Left ventricle myocardium inferior (tissue), 1 donor: ENCODE measurements at regions not wholly inside any gene's neighbourhood (a gene's known extent, or its start where the extent isn't known, plus 50 kb on each side); places are given as distances from the start of the nearest gene placed in this dataset.

Experiments
- DNase-seq: peaks from one replicate; pipeline ENCODE4 v3.0.0-alpha.2; 2020
- H3K27ac ChIP-seq: fragments of 200-600 bp; replicated peaks from 2 replicates; pipeline ENCODE4 v1.8.0; 2021
- H3K27me3 ChIP-seq: fragments of 200-600 bp; 2 replicates; pipeline ENCODE4 v1.8.0; 2021; ENCODE audit warnings: low read depth
- H3K36me3 ChIP-seq: fragments of 200-600 bp; 2 replicates; pipeline ENCODE4 v1.8.0; 2021
- H3K4me1 ChIP-seq: fragments of 200-600 bp; 2 replicates; pipeline ENCODE4 v1.8.0; 2021
- H3K4me3 ChIP-seq: fragments of 200-600 bp; 2 replicates; pipeline ENCODE4 v1.8.0; 2021; ENCODE audit warnings: mild to moderate bottlenecking, moderate library complexity
- H3K9me3 ChIP-seq: fragments of 200-600 bp; replicated peaks from 2 replicates; pipeline ENCODE4 v1.8.0; 2021
- intact Hi-C: fragments of 100-400 bp; cut with micrococcal nuclease; formaldehyde crosslinking; loops from one replicate; pipeline ENCODE4 v1.11.0; 2022
- TF ChIP-seq, protein P1 (sequence below): fragments of 200-600 bp; IDR thresholded peaks from 2 replicates; pipeline ENCODE4 v1.8.0; 2021; ENCODE audit warnings: antibody characterized with exemption, mild to moderate bottlenecking, borderline replicate concordance
- donor health status: DM: no; HTN: yes; CAD: no; lungs with severe emphysema.

DNA sequence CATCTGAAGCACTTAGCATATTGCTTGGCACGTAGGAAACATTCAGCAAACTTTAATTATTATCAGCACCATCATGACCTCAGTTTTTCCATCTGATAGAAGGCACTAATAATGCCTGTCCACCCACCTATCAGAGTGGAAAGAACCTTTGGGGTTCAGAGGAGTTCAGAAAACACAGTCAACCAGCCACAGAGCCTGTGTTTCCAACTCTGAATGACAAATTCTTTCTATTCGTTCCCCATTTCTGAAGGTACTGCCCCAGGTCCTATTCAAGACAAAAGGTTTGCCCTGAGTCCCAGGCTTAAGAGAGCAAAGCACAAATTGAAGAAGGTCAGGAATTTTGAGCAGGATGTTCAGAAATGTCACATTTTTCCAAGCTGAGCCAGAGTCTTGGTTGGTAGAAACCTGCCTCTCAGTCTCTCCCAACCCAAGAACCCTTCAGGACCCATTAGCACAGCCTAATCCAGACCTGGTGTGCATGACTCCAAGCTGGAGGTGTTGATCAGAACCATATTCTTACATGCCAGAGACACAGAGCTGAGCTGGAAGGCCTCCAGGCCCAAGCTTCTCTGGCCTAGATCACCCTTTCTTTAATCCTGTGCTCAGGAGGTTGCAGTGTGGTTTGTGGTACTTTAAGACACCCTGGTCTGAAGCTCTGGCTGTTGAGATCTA, 114.4 kb downstream of the TBX5 start:
- intact Hi-C loops, result no loop called here
- TF ChIP-seq, protein P1, sequence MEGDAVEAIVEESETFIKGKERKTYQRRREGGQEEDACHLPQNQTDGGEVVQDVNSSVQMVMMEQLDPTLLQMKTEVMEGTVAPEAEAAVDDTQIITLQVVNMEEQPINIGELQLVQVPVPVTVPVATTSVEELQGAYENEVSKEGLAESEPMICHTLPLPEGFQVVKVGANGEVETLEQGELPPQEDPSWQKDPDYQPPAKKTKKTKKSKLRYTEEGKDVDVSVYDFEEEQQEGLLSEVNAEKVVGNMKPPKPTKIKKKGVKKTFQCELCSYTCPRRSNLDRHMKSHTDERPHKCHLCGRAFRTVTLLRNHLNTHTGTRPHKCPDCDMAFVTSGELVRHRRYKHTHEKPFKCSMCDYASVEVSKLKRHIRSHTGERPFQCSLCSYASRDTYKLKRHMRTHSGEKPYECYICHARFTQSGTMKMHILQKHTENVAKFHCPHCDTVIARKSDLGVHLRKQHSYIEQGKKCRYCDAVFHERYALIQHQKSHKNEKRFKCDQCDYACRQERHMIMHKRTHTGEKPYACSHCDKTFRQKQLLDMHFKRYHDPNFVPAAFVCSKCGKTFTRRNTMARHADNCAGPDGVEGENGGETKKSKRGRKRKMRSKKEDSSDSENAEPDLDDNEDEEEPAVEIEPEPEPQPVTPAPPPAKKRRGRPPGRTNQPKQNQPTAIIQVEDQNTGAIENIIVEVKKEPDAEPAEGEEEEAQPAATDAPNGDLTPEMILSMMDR, result no peak

GRCh38 chr12:114287821-114288525, 118.0 kb downstream of the TBX5 start:
- Histone ChIP-seq H3K9me3 (peaks cover 6% of the 10 kb centered on the region), H3K36me3 (no peaks in the 10 kb centered on the region), H3K27ac (no peak overlapping the region), H3K4me1 (no peaks in the 10 kb centered on the region), H3K4me3 (no peak overlapping the region), H3K27me3 (peaks cover 15% of the 10 kb centered on the region)
- DNase-seq, result no peak
- intact Hi-C loops, result no loop called here
- TF ChIP-seq, protein P1, result no peak

More for the DNA sequence above, 114.4 kb downstream of the TBX5 start:
- no peak overlapping the region for H3K4me3 ChIP-seq
- H3K27me3 ChIP-seq, result peaks cover 13% of the 10 kb centered on the region
- no peaks in the 10 kb centered on the region for H3K36me3 ChIP-seq
- DNase-seq, result no peak
- H3K27ac ChIP-seq, result no peak overlapping the region
- H3K4me1 ChIP-seq, result no peaks in the 10 kb centered on the region
- H3K9me3 ChIP-seq, result peaks cover 14% of the 10 kb centered on the region

GRCh38 chr12:114286145-114286544, 119.8 kb downstream of the TBX5 start:
- TF ChIP-seq, protein P1, result no peak
- intact Hi-C loops, result no loop called here

GRCh38 chr12:114285554-114285953, 120.4 kb downstream of the TBX5 start:
- Histone ChIP-seq H3K36me3 (no peaks in the 10 kb centered on the region), H3K4me3 (no peak overlapping the region), H3K9me3 (no peaks in the 10 kb centered on the region), H3K27ac (no peak overlapping the region), H3K27me3 (peaks cover 15% of the 10 kb centered on the region), H3K4me1 (no peaks in the 10 kb centered on the region)
- DNase-seq, result no peak
- intact Hi-C loops, result no loop called here
- TF ChIP-seq, protein P1, result no peak

More at GRCh38 chr12:114286145-114286544, 119.8 kb downstream of the TBX5 start:
- Histone ChIP-seq H3K4me3 (no peak overlapping the region), H3K27me3 (peaks cover 15% of the 10 kb centered on the region), H3K4me1 (no peaks in the 10 kb centered on the region), H3K9me3 (no peaks in the 10 kb centered on the region), H3K27ac (no peak overlapping the region), H3K36me3 (no peaks in the 10 kb centered on the region)
- DNase-seq, result no peak

GRCh38 chr12:114284041-114284440, 121.9 kb downstream of the TBX5 start:
- H3K27me3 ChIP-seq, result peaks cover 15% of the 10 kb centered on the region
- H3K27ac ChIP-seq, result no peak overlapping the region
- no peaks in the 10 kb centered on the region for H3K36me3 ChIP-seq
- TF ChIP-seq, protein P1, result no peak
- no peaks in the 10 kb centered on the region for H3K4me1 ChIP-seq
- DNase-seq, result no peak
- no peaks in the 10 kb centered on the region for H3K9me3 ChIP-seq
- intact Hi-C loops, result no loop called here
- no peak overlapping the region for H3K4me3 ChIP-seq
